COR-L47 (cell line): ENCODE measurements at regions not wholly inside any gene's neighbourhood (a gene's known extent, or its start where the extent isn't known, plus 50 kb on each side); places are given as distances from the start of the nearest gene placed in this dataset.
A peak's percentile ranks its signal among the peaks of the same experiment; 100 is the strongest.
"Not testable (repeated sequence)": the region's sequence is repeated elsewhere in the genome, so short reads cannot be mapped to it uniquely, and the experiment has no call there.

ENCODE experiments used
- DNase-seq: peaks from one replicate; lab custom pipeline; 2025; lab: John Stamatoyannopoulos, UW

- no peak for DNase-seq
Observed at GRCh38 chr2:166831930-166832329, 56.4 kb upstream of the XIRP2 start.

- DNase-seq, result no peak
Observed at GRCh38 chr2:166825914-166826313, 62.4 kb upstream of the XIRP2 start.

GRCh38 chr2:166814335-166814734 lies 73.9 kb upstream of the XIRP2 start:
- DNase-seq, result no peak

GRCh38 chr2:166812166-166812891 lies 76.0 kb upstream of the XIRP2 start:
- no peak for DNase-seq

- DNase-seq, result no peak
Observed at GRCh38 chr2:166805753-166806152, 82.5 kb upstream of the XIRP2 start.

GRCh38 chr2:166803373-166804000 lies 84.8 kb upstream of the XIRP2 start:
- DNase-seq, result no peak

GRCh38 chr2:166802475-166802874 lies 85.8 kb upstream of the XIRP2 start:
- DNase-seq, result no peak

- DNase-seq, result no peak
Observed at GRCh38 chr2:166792808-166793207, 95.5 kb upstream of the XIRP2 start.

GRCh38 chr2:166786707-166787106 lies 101.6 kb upstream of the XIRP2 start:
- no peak for DNase-seq

- DNase-seq, result peak; percentile 49
Observed at GRCh38 chr2:166784296-166784946, 103.9 kb upstream of the XIRP2 start.

- DNase-seq, result no peak
Observed at GRCh38 chr2:166775176-166775575, 113.1 kb upstream of the XIRP2 start.

GRCh38 chr2:166773308-166773949 lies 114.9 kb upstream of the XIRP2 start:
- DNase-seq, result peak; percentile 21

- DNase-seq, result no peak
Observed at GRCh38 chr2:166768393-166769123, 119.7 kb upstream of the XIRP2 start.

- DNase-seq, result not testable (repeated sequence)
Observed at GRCh38 chr2:166766769-166767322, 121.4 kb upstream of the XIRP2 start.

GRCh38 chr2:166766220-166766619 lies 122.1 kb upstream of the XIRP2 start:
- DNase-seq, result no peak

- DNase-seq, result no peak
Observed at GRCh38 chr2:166765141-166765540, 123.1 kb upstream of the XIRP2 start.

GRCh38 chr2:166764702-166765101 lies 123.6 kb upstream of the XIRP2 start:
- no peak for DNase-seq

GRCh38 chr2:166764216-166764615 lies 124.1 kb upstream of the XIRP2 start:
- DNase-seq, result no peak

- no peak for DNase-seq
Observed at GRCh38 chr2:166762746-166763145, 125.5 kb upstream of the XIRP2 start.

- no peak for DNase-seq
Observed at GRCh38 chr2:166758956-166759355, 129.3 kb upstream of the XIRP2 start.

- DNase-seq, result no peak
Observed at GRCh38 chr2:166750624-166751023, 137.7 kb upstream of the XIRP2 start.

GRCh38 chr2:166744117-166744516 lies 144.2 kb upstream of the XIRP2 start:
- not testable (repeated sequence) for DNase-seq
